Natural killer cell (primary cell): ENCODE measurements at regions not wholly inside any gene's neighbourhood (a gene's known extent, or its start where the extent isn't known, plus 50 kb on each side); places are given as distances from the start of the nearest gene placed in this dataset.
A peak's percentile ranks its signal among the peaks of the same experiment; 100 is the strongest.

Experiments
- ATAC-seq, 3 donors: fragments of 150-1000 bp in 2 of 3; fragments of 200-7000 bp in 1 of 3; cut with Tn5 transposase; 1 replicate in 1 of 3; 2 replicates in 2 of 3; pipeline ENCODE4 v1.10.0; 2021; ENCODE audit warnings: mild to moderate bottlenecking in 2 of 3, moderate library complexity in 2 of 3
- DNase-seq, 2 donors: peaks; one replicate each; pipeline versions ENCODE4 v3.0.0 to v3.0.0-alpha.2; 2013 to 2021; ENCODE audit warnings: mixed read lengths in 1 of 2
- H3K27ac ChIP-seq: one replicate; pipeline ENCODE4 v1.5.1; 2013; ENCODE audit warnings: mild to moderate bottlenecking, low read length
- H3K27me3 ChIP-seq: one replicate; pipeline ENCODE4 v1.6.1; 2013; ENCODE audit warnings: low read length; ENCODE audit not compliant: control insufficient read depth, insufficient read depth
- H3K36me3 ChIP-seq: one replicate; pipeline ENCODE4 v1.6.1; 2013; ENCODE audit warnings: low read length; ENCODE audit not compliant: control insufficient read depth, insufficient read depth
- H3K4me1 ChIP-seq: one replicate; pipeline ENCODE4 v1.6.1; 2013; ENCODE audit warnings: low read length; ENCODE audit not compliant: control insufficient read depth, insufficient read depth
- H3K4me3 ChIP-seq: one replicate; pipeline ENCODE4 v1.5.1; 2013; ENCODE audit warnings: low read length
- H3K9me3 ChIP-seq: one replicate; pipeline ENCODE4 v1.6.1; 2013; ENCODE audit warnings: low read length; ENCODE audit not compliant: control insufficient read depth, insufficient read depth
- H3K27ac Mint-ChIP-seq, 2 donors: one replicate each; pipeline ENCODE4 v1.8.0; 2022; ENCODE audit warnings: mild to moderate bottlenecking in 2 of 2, mixed read lengths in 2 of 2, moderate library complexity in 1 of 2
- H3K27me3 Mint-ChIP-seq, 2 donors: one replicate each; pipeline ENCODE4 v1.8.0; 2022; ENCODE audit warnings: low read depth in 2 of 2, mixed read lengths in 2 of 2
- H3K36me3 Mint-ChIP-seq: one replicate; pipeline ENCODE4 v1.8.0; 2022; ENCODE audit warnings: mixed read lengths
- H3K4me1 Mint-ChIP-seq, 2 donors: one replicate each; pipeline ENCODE4 v1.8.0; 2022; ENCODE audit warnings: mixed read lengths in 2 of 2
- H3K4me3 Mint-ChIP-seq: one replicate; pipeline ENCODE4 v1.8.0; 2022; ENCODE audit warnings: mild to moderate bottlenecking, moderate library complexity, mixed read lengths
- H3K9me3 Mint-ChIP-seq, 2 donors: one replicate each; pipeline ENCODE4 v1.8.0; 2022; ENCODE audit warnings: mixed read lengths in 2 of 2
- CTCF ChIP-seq: fragments of 200-600 bp; IDR thresholded peaks from one replicate; pipeline ENCODE4 v1.8.0; 2022; ENCODE audit warnings: antibody characterized with exemption
- WGBS: methylation state at CpG from one replicate; pipeline ENCODE4 v1.1.7; 2013; ENCODE audit warnings: missing lambda C conversion rate; ENCODE audit not compliant: insufficient coverage; 5-methylcytosine and 5-hydroxymethylcytosine counted together
- intact Hi-C: fragments of 100-400 bp; cut with micrococcal nuclease; formaldehyde crosslinking; loops from one replicate; pipeline ENCODE4 v1.14.2; 2022

DNA sequence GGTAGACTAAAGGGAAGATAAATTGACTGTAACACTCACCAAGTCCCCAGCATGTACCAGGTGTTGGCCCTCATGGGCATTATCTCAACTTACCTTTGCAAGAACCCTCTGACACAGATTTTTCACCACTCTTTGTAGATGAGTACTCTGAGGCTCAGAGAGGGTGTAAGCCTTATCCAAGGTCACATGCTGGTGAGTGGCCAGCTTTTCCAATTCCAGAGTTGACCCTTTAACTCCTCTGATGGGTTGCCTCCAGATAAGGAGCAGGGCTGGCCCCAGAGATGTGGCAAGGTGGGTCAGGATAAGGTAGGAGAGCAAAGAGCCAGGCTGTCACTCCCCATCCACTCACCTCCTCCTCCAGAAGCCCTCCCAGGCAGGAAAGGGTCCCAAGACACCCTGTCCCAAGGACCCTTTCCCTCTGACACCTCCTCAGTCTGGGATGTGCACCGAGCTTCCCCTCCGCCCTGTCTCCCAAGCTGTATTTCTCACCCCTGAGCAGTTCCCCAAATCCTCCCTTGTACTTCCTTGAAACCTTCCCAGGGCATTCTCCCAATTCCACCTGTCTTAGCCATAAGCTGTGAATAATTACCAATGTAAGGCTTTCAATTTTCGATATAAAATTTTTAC is 165.9 kb downstream of the ZFP36L2 start:
- H3K4me1 Mint-ChIP-seq = peaks cover 15% of the 10 kb centered on the region in 2 donors
- Histone ChIP-seq H3K4me3 (no peak overlapping the region), H3K4me1 (peaks cover 18% of the 10 kb centered on the region), H3K27ac (no peak overlapping the region), H3K27me3 (no peaks in the 10 kb centered on the region), H3K9me3 (no peaks in the 10 kb centered on the region), H3K36me3 (no peaks in the 10 kb centered on the region)
- no peak overlapping the region for H3K27ac Mint-ChIP-seq
- no peak overlapping the region for H3K4me3 Mint-ChIP-seq
- no peak for DNase-seq
- no peak for TF ChIP-seq CTCF
- 94% methylated on average over 2 of the region's 3 CpGs for WGBS
- no peak for ATAC-seq
- H3K9me3 Mint-ChIP-seq = peaks cover 0 to 2% of the 10 kb centered on the region in 2 donors
- intact Hi-C loops = no loop called here
- no peaks in the 10 kb centered on the region for H3K27me3 Mint-ChIP-seq
- no peaks in the 10 kb centered on the region for H3K36me3 Mint-ChIP-seq

GRCh38 chr2:43059183-43059897 is 167.1 kb downstream of the ZFP36L2 start:
- intact Hi-C loops = no loop called here
- ATAC-seq = peak; percentile 50 to 70 (median 60)
- H3K4me3 ChIP-seq = no peak overlapping the region
- peaks cover 18% of the 10 kb centered on the region for H3K4me1 ChIP-seq
- peaks cover 0 to 2% of the 10 kb centered on the region in 2 donors for H3K9me3 Mint-ChIP-seq
- TF ChIP-seq CTCF = no peak
- no peaks in the 10 kb centered on the region for H3K9me3 ChIP-seq
- H3K36me3 Mint-ChIP-seq = no peaks in the 10 kb centered on the region
- H3K27me3 ChIP-seq = no peaks in the 10 kb centered on the region
- peak overlapping the region; percentile 42 for H3K4me3 Mint-ChIP-seq
- no peaks in the 10 kb centered on the region for H3K27me3 Mint-ChIP-seq
- 17% methylated on average over 8 of the region's 12 CpGs for WGBS
- H3K4me1 Mint-ChIP-seq = peaks cover 15% of the 10 kb centered on the region in 2 donors
- peak overlapping the region in 1 of 2 donors; percentile 62 for H3K27ac Mint-ChIP-seq
- peak in 1 of 2 donors; percentile 81 for DNase-seq
- H3K27ac ChIP-seq = peak overlapping the region; percentile 34
- no peaks in the 10 kb centered on the region for H3K36me3 ChIP-seq

- ATAC-seq = no peak
- DNase-seq = no peak
- TF ChIP-seq CTCF = no peak
- H3K27ac Mint-ChIP-seq = peak overlapping the region in 1 of 2 donors; percentile 62
- Histone ChIP-seq H3K27ac (no peak overlapping the region), H3K36me3 (no peaks in the 10 kb centered on the region), H3K9me3 (no peaks in the 10 kb centered on the region), H3K27me3 (no peaks in the 10 kb centered on the region), H3K4me3 (no peak overlapping the region), H3K4me1 (peaks cover 18% of the 10 kb centered on the region)
- no peaks in the 10 kb centered on the region for H3K27me3 Mint-ChIP-seq
- H3K4me3 Mint-ChIP-seq = no peak overlapping the region
- intact Hi-C loops = no loop called here
- peaks cover 15% of the 10 kb centered on the region in 2 donors for H3K4me1 Mint-ChIP-seq
- H3K9me3 Mint-ChIP-seq = peaks cover 0 to 2% of the 10 kb centered on the region in 2 donors
- no peaks in the 10 kb centered on the region for H3K36me3 Mint-ChIP-seq
- WGBS = 83% methylated on average over 1 of the region's 3 CpGs
Measured at GRCh38 chr2:43058726-43059110, 167.7 kb downstream of the ZFP36L2 start.
